SU-DHL-6 (cell line): ENCODE measurements at regions not wholly inside any gene's neighbourhood (a gene's known extent, or its start where the extent isn't known, plus 50 kb on each side); places are given as distances from the start of the nearest gene placed in this dataset.

Experiments
- CTCF ChIP-seq: fragments of 200-600 bp; sonication (generic); IDR thresholded peaks from one replicate; pipeline ENCODE4 v1.5.1; 2017; ENCODE audit warnings: antibody characterized with exemption, mild to moderate bottlenecking, low read length, moderate library complexity; ENCODE audit not compliant: insufficient read depth, poor library complexity, severe bottlenecking
- EZH2phosphoT487 ChIP-seq: fragments of 200-600 bp; sonication (generic), shearing (Covaris generic); conservative IDR thresholded peaks from 2 replicates; pipeline ENCODE4 v1.6.1; 2018; ENCODE audit warnings: mild to moderate bottlenecking, antibody characterized with exemption, low read length, moderate library complexity, mixed read lengths

- TF ChIP-seq CTCF (no peak), EZH2phosphoT487 (no peak)
Observed at GRCh38 chr15:36004891-36005490, 459.0 kb upstream of the DPH6 start.
